HG03135 (cell line): ENCODE measurements at regions not wholly inside any gene's neighbourhood (a gene's known extent, or its start where the extent isn't known, plus 50 kb on each side); places are given as distances from the start of the nearest gene placed in this dataset.

ENCODE experiments used
- ATAC-seq: cut with Tn5 transposase; IDR thresholded peaks from one replicate; pipeline ENCODE4 v1.9.1; 2021; ENCODE audit warnings: mild to moderate bottlenecking, moderate library complexity; ENCODE audit not compliant: unreplicated experiment

DNA sequence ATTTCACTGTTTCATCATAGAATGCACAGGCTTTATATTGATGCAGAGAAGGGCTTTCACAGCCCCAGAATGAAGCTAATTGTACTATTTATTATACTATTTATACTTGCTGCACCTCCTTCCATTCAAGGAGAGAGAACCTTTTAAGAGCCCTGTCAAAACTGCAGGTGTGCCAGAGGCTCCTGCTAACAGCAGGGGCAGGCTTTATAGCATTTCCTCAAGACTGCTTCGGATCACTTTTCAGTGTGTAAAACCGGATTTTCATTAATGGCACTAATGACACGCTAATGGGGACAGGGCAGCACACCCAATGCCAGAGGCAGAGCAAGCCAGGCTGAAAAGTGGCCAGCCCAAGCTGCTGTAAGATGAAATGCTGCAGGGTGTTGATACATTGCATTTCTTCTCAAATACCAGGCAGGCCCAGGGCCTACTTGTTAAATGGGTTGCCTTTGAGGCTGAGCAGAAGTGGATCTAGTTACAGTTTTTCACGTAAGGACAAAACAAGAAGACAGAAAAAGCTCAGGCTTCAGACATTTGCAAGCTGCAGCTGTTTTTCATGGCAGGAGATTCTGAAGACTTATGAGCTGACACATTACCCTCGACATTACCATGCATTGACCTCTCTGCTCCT is 487.7 kb upstream of the BTBD3 start:
- ATAC-seq: no peak

DNA sequence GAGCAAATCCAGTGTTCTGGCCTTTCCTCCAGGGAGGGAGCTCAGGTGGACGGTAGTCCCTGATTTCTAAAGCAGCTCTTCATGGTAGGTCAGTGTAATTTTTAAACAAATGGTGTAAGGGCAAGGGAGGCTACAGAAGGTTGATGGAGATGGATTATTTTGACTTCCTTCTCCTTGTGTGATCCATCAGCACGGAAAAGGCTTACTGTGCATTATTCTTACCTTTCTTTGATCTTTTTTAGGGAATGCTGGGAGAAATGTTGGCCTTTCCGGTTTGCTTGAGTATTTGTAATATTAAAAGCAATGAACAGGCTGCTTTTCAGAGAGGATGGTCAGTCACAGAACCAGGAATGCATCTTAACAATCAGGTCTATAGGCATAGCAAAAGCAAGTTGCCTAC is 487.0 kb upstream of the BTBD3 start:
- no peak for ATAC-seq

GRCh38 chr20:11431621-11432020 is 486.1 kb upstream of the BTBD3 start:
- ATAC-seq: no peak

DNA sequence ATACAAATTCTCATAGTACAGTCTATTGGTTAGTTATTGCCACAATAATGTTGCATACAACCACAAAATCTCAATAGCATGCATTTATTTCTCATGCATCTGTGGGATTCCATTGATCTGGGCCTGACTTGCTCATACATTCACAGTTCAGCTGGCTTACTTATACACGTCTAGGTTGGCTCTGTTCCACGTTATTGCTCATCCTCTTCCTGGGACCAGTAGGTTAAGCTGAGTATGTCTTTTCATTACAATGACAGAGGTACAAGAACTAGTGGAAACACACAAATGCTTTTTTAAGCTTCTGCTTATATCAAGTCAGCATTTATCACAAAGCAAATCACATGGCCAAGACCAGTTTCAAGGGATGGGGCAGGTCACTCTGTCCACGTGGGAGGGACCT is 485.3 kb upstream of the BTBD3 start:
- no peak for ATAC-seq

DNA sequence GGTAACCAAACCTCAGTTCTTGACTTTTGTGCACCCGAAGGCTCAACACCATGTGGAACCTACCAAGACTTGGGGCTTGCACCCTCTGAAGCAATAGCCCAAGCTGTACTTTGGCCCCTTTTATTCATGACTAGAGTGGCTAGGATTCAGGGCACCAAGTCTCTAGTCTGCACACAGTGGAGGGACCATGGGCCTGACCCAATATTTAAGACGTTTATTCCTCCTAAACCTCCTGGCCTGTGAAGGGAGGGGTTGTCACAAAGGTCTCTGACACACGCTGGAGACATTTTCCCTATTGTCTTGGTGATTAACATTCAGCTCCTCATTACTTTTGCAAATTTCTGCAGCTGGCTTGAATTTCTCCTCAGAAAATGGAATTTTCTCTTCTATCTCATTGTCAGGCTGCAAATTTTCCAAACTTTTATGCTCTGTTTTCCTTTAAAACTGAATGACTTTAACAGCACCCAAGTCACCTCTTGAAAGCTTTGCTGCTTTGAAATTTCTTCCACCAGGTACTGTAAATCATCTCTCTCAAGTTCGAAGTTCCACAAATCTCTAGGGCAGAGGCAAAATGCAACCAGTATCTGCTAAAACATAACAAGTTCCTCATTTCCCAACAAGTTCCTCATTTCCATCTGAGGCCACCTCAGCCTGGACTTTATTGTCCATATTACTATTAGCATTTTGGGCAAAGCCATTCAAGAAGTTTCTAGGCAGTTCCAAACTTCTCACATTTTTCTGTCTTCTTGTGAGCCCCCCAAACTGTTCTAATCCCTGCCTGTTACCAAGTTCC is 481.4 kb upstream of the BTBD3 start:
- ATAC-seq: no peak

GRCh38 chr20:11437090-11437489 is 480.6 kb upstream of the BTBD3 start:
- ATAC-seq: no peak

GRCh38 chr20:11437611-11438380 is 479.9 kb upstream of the BTBD3 start:
- ATAC-seq: no peak

DNA sequence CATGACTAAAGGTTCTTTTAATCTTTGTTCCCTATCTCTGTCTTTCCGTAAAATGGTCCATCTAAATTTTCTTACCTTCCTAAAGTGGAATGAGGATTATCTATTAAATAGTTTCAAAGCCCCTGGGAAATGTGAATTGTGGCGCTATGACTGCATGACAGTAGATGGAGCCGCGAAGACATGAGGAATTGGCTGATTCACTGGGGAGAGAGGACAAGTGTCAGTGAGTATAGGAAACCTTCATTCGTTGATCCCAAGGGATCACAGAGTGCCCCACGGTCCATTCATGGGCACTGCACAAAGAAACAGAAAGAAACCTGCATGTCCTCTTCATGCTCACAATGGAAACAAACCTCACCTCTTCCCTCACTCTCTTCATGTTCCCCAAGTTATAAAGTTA is 479.3 kb upstream of the BTBD3 start:
- no peak for ATAC-seq

DNA sequence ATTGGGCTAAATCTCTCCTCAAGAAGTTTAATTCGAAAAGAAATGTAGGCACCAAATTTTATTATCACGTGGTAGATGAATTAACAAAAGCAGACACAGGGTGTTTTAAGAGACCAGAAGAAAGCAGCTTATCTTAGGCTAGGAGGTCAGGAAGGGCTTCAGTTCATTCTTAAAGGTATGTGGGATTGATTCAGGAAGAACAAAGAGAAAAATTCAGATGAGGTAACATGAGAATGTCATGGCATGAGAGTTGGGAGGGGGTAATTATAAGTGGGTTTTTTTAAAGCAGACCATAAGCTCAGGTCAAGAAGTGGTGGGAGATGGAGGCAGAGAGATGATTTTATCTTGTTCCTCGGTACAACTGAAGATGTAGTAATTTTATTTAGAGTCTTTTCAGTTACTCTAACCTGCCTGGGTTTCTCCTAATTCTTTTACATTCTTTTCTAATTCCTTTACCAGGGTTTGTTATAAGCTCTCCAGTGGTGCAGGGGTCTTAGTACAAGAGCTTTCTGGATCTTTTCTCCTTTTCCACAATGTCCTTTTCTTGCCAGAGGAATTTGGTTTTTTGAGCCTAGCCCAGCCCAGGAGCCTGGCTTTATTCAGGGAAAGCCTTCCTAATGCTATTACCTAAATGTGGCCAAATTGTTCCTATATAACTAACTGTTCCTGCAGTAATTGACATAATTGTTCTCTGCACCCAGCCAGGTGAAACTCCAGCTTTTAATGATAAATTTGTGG is 474.1 kb upstream of the BTBD3 start:
- ATAC-seq: no peak

- no peak for ATAC-seq
These were observed 472.5 kb upstream of the BTBD3 start for GRCh38 chr20:11445161-11445560.

- no peak for ATAC-seq
These were observed 471.8 kb upstream of the BTBD3 start for GRCh38 chr20:11445891-11446290.

- ATAC-seq: no peak
These were observed 470.2 kb upstream of the BTBD3 start for GRCh38 chr20:11447371-11448100.

- ATAC-seq: no peak
These were observed 469.1 kb upstream of the BTBD3 start for GRCh38 chr20:11448554-11448953.

- no peak for ATAC-seq
These were observed 465.9 kb upstream of the BTBD3 start for GRCh38 chr20:11451793-11452291.

- no peak for ATAC-seq
These were observed 465.4 kb upstream of the BTBD3 start for GRCh38 chr20:11452326-11452725.

DNA sequence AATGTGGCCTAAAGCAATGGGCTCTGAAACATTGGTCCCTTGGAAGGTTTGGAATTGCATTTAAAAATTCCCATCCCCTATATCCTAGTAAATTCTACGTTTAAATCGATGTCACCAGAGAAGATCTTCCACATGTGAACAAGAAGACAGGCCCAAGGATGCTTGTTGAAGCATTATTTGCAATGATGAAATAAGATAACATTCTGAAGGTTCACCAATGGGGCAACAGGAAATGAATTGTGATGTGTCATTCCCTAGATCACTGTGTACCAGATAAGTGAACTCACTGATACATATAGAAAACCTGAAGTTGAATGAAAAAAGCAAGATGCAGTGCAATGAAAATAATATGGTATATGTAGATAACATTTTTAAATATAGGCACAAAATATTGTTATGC is 464.3 kb upstream of the BTBD3 start:
- ATAC-seq: no peak

- ATAC-seq: peak; percentile 53
These were observed 462.5 kb upstream of the BTBD3 start for GRCh38 chr20:11454966-11455799.

- no peak for ATAC-seq
These were observed 460.2 kb upstream of the BTBD3 start for GRCh38 chr20:11457488-11457887.

DNA sequence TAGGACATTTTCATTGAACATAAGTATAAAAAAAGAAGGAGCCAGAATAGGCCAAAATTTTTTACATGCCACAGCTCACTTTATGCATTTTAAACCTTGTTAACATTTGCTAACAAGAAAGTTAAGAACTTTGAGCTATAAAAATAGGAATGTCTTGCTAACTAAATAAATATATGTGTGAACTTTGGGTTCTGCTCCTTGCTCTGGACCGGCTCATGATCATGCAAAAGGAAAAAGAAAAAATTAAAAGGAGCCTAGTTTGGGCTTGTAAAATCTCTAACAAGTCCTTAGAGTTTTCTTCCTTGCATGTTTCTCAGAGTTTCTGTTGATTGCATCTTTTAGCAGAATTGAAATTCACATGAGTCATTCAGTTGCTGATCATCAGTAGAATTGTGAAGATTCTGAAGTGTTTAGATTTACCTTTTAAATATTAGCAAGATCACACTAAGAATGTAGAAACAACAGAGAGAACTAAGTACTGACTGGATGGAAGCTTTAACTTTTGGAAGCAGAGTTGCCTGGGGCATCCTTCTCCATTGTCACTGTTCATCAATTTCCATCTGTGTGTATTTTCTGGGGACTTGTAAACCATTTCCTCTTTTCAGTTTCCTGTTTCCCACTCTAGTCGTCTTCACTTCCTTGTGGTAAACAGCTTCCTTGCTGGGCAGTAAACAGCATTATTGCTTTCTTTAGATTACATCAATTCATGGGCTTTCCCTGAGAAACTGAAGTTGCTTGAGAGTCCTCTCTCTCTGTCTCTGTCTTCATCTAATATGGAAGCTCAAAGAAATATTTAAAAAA is 458.4 kb upstream of the BTBD3 start:
- no peak for ATAC-seq
